Endothelial cell (in vitro differentiated cells): ENCODE measurements at regions not wholly inside any gene's neighbourhood (a gene's known extent, or its start where the extent isn't known, plus 50 kb on each side); places are given as distances from the start of the nearest gene placed in this dataset.

Experiments used
- DNase-seq: peaks from one replicate; pipeline ENCODE4 v3.0.0; 2021; ENCODE audit warnings: low spot score
- H3K27ac Mint-ChIP-seq: one replicate; pipeline ENCODE4 v1.8.0; 2021; ENCODE audit warnings: mixed read lengths, inconsistent platforms; ENCODE audit not compliant: unreplicated experiment
- H3K27me3 Mint-ChIP-seq: one replicate; pipeline ENCODE4 v1.8.0; 2021; ENCODE audit warnings: mild to moderate bottlenecking, moderate library complexity, mixed read lengths, inconsistent platforms; ENCODE audit not compliant: unreplicated experiment
- H3K36me3 Mint-ChIP-seq: one replicate; pipeline ENCODE4 v1.8.0; 2021; ENCODE audit warnings: mild to moderate bottlenecking, low read depth, mixed read lengths, inconsistent platforms; ENCODE audit not compliant: unreplicated experiment
- H3K4me1 Mint-ChIP-seq: one replicate; pipeline ENCODE4 v1.8.0; 2021; ENCODE audit warnings: mild to moderate bottlenecking, mixed read lengths, inconsistent platforms; ENCODE audit not compliant: unreplicated experiment
- H3K4me3 Mint-ChIP-seq: one replicate; pipeline ENCODE4 v1.8.0; 2021; ENCODE audit warnings: mild to moderate bottlenecking, mixed read lengths, inconsistent platforms; ENCODE audit not compliant: unreplicated experiment
- H3K9me3 Mint-ChIP-seq: one replicate; pipeline ENCODE4 v1.8.0; 2021; ENCODE audit warnings: mixed read lengths, inconsistent platforms; ENCODE audit not compliant: unreplicated experiment
- TF ChIP-seq, protein P1 (sequence below): fragments of 200-600 bp; sonication (generic); IDR thresholded peaks from one replicate; pipeline ENCODE4 v1.5.0; 2021; ENCODE audit warnings: antibody characterized with exemption; ENCODE audit not compliant: unreplicated experiment

DNA sequence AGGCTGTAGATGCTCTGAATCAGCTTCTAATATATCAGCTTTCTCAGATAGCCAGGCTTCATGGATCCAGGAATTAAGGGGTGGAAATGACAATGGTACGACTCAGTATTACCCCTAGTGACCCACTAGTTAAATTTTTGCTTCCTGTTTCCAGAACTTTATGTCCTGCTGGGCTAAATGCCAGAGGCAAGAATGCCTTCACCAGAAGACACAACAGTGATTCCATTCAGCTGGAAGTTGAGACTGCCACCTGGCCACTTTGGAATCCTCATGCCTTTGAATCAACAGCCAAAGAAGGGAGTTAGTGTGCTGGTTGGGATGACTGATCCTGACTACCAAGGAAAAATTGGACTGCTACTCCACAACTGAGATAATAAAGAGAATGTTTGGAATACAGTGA lies 239.1 kb downstream of the ASXL3 start:
- Mint-ChIP-seq H3K36me3 (no peaks in the 10 kb centered on the region), H3K4me1 (no peaks in the 10 kb centered on the region), H3K4me3 (no peak overlapping the region), H3K27me3 (no peaks in the 10 kb centered on the region), H3K9me3 (no peaks in the 10 kb centered on the region), H3K27ac (no peak overlapping the region)
- no peak for DNase-seq
- TF ChIP-seq, protein P1, sequence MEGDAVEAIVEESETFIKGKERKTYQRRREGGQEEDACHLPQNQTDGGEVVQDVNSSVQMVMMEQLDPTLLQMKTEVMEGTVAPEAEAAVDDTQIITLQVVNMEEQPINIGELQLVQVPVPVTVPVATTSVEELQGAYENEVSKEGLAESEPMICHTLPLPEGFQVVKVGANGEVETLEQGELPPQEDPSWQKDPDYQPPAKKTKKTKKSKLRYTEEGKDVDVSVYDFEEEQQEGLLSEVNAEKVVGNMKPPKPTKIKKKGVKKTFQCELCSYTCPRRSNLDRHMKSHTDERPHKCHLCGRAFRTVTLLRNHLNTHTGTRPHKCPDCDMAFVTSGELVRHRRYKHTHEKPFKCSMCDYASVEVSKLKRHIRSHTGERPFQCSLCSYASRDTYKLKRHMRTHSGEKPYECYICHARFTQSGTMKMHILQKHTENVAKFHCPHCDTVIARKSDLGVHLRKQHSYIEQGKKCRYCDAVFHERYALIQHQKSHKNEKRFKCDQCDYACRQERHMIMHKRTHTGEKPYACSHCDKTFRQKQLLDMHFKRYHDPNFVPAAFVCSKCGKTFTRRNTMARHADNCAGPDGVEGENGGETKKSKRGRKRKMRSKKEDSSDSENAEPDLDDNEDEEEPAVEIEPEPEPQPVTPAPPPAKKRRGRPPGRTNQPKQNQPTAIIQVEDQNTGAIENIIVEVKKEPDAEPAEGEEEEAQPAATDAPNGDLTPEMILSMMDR, result no peak

DNA sequence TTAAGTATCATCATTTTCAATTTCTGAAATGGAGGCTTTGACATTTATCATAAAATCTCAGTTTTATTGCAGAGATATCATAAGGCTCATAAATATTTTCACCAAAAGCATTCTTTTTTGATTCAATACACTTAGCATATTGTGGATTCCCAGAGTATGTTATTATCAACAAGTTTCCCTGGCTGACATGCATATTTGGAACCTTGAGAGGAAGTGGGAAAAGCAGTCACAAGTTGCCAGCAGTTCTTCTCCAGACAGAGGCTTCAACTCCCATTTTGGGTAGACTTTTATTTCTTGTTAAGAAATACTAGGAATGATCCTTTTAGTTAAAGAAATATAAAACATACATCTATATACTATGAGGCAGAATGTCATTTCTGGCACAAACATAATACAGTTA lies 236.5 kb downstream of the ASXL3 start:
- Mint-ChIP-seq H3K27ac (no peak overlapping the region), H3K4me3 (no peak overlapping the region), H3K4me1 (no peaks in the 10 kb centered on the region), H3K36me3 (no peaks in the 10 kb centered on the region), H3K27me3 (no peaks in the 10 kb centered on the region), H3K9me3 (no peaks in the 10 kb centered on the region)
- no peak for DNase-seq
- TF ChIP-seq, protein P1, result no peak

DNA sequence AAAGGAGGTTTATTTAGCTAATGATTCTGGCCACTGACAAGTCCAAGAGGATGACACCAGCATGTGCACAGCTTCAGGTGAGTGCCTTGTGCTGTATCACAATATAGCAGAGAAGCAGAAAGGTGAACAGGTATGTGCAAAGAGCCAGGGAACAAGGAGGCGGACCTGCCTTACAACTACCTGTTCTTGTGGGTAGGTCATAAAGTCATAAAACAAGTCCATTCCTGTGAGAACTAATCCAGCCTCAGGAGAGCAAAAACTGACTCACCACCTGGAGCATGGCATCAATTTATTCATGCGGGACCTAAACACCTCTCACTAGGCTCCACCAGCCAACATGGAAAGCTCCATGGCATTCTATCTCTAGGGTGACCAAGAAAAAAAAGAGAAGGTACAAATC lies 234.2 kb downstream of the ASXL3 start:
- no peak overlapping the region for H3K4me3 Mint-ChIP-seq
- no peaks in the 10 kb centered on the region for H3K27me3 Mint-ChIP-seq

DNA sequence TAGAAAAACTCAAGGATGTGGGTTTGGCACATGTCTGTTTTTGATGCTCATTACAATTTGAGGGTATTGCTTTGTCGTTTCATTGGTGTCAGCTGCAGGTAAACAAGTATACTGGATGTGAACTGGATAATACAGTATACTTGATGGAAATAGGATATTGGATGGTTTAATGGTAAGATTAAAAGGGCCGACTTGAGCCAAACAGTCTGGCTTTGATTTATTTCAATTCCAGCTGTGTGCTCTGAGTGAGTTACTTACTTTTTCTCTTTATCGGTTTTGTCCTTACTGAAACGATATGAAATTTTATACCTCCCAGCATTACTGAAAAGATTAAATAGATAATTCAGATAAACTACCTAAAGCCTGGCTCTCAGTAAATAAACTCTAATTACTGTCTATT lies 227.6 kb downstream of the ASXL3 start:
- H3K27me3 Mint-ChIP-seq, result no peaks in the 10 kb centered on the region
- TF ChIP-seq, protein P1, result no peak
- H3K27ac Mint-ChIP-seq, result no peak overlapping the region
- H3K36me3 Mint-ChIP-seq, result no peaks in the 10 kb centered on the region
- H3K9me3 Mint-ChIP-seq, result no peaks in the 10 kb centered on the region
- DNase-seq, result no peak
- H3K4me1 Mint-ChIP-seq, result no peaks in the 10 kb centered on the region
- no peak overlapping the region for H3K4me3 Mint-ChIP-seq

More for the DNA sequence above, 234.2 kb downstream of the ASXL3 start:
- H3K36me3 Mint-ChIP-seq, result no peaks in the 10 kb centered on the region
- H3K4me1 Mint-ChIP-seq, result no peaks in the 10 kb centered on the region
- TF ChIP-seq, protein P1, result no peak
- H3K9me3 Mint-ChIP-seq, result no peaks in the 10 kb centered on the region
- DNase-seq, result no peak
- H3K27ac Mint-ChIP-seq, result no peak overlapping the region

DNA sequence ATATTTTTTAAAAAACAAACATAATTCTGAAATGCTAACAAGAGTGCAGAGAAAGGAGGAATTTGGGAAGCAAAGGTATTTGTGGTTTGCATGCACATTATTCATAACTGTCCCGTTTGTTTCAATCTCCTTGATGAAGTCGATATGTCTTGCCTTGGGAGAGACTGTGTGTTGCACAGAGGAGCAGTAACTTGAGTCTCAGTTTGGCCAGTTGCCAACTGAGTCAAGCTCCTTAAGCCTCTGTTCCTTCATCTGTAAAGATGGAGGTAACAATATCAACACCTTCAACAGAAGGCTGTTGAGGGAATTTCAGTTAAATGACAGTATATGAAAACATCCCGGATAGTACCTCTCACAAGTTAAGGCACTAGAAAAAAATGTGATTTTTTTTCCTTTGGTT lies 226.2 kb downstream of the ASXL3 start:
- H3K9me3 Mint-ChIP-seq, result no peaks in the 10 kb centered on the region
- TF ChIP-seq, protein P1, result no peak
- H3K4me3 Mint-ChIP-seq, result no peak overlapping the region
- no peak for DNase-seq
- H3K27me3 Mint-ChIP-seq, result no peaks in the 10 kb centered on the region
- H3K4me1 Mint-ChIP-seq, result no peaks in the 10 kb centered on the region
- no peaks in the 10 kb centered on the region for H3K36me3 Mint-ChIP-seq
- H3K27ac Mint-ChIP-seq, result no peak overlapping the region
